HEK293 (cell line): ENCODE measurements at regions not wholly inside any gene's neighbourhood (a gene's known extent, or its start where the extent isn't known, plus 50 kb on each side); places are given as distances from the start of the nearest gene placed in this dataset.

Experiments used
- KLF7 ChIP-seq: fragments of 450-650 bp; formaldehyde crosslinking; IDR thresholded peaks from 2 replicates; pipeline ENCODE4 v1.5.1; 2016; ENCODE audit warnings: missing biosample characterization, missing genetic modification characterization, borderline replicate concordance
- ZBTB6 ChIP-seq: fragments of 450-650 bp; formaldehyde crosslinking; IDR thresholded peaks from 2 replicates; pipeline ENCODE4 v1.5.1; 2017; ENCODE audit warnings: missing biosample characterization, missing genetic modification characterization
- ZNF274 ChIP-seq, 2 experiments: fragments of 200-500 bp in 1 of 2; fragments of 450-650 bp in 1 of 2; sonication (Bioruptor generic) in 1 of 2; formaldehyde crosslinking in 1 of 2; IDR thresholded peaks; 2 replicates each; pipeline versions ENCODE4 v1.5.1 to v1.6.1; 2014 to 2016; ENCODE audit warnings: borderline replicate concordance in 1 of 2, inconsistent platforms in 1 of 2, low read length in 1 of 2, missing biosample characterization in 1 of 2, missing genetic modification characterization in 1 of 2
- TF ChIP-seq, protein P1 (sequence below): fragments of 450-650 bp; formaldehyde crosslinking; IDR thresholded peaks from 2 replicates; pipeline ENCODE4 v1.5.1; 2016; ENCODE audit warnings: missing biosample characterization, missing genetic modification characterization
- TF ChIP-seq, protein P2 (sequence below): fragments of 450-650 bp; formaldehyde crosslinking; IDR thresholded peaks from 2 replicates; pipeline ENCODE4 v1.5.1; 2016; ENCODE audit warnings: missing biosample characterization, missing genetic modification characterization

DNA sequence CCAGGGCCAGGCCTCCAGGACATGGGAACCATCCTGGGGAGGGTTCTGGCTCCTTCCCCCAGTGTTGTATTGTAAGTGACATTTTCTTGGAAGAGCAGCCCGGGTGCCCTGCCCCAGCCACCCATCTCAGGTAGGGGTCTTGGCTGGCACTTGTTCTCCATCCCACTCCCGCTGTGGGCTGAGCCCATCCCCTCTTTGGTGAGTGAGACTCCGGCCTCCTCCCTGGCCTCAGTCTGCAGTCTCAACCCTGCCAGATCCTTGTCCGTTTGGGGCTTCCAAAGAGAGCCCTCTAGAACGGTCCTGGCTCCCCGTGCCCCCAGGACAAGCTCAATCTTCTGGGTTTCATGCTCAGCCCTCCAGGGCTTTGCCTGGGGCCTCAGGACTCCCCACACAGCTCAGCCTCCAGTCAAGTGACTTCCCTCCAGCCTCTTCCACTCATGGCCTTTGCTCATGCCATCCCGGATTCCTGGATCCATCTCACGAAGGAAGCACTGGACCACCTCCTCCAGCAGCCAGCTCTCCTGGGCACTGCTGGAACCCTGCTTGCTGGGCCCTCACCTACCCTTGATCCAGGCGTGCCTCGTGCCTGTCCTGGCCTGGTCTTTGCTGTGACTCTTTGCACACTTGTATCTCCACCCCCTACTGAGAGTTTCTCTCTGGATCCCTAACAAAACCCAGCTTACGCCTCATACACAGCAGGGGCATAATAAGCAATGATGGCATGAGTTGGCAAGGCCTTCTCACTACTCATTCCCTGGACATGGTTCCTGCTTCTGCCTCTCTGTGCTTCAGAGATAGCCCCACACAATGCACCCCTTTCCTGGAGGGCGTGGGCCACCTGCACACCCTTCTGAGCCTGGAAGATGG is 297.4 kb upstream of the RTL1 start:
- TF ChIP-seq, protein P1, sequence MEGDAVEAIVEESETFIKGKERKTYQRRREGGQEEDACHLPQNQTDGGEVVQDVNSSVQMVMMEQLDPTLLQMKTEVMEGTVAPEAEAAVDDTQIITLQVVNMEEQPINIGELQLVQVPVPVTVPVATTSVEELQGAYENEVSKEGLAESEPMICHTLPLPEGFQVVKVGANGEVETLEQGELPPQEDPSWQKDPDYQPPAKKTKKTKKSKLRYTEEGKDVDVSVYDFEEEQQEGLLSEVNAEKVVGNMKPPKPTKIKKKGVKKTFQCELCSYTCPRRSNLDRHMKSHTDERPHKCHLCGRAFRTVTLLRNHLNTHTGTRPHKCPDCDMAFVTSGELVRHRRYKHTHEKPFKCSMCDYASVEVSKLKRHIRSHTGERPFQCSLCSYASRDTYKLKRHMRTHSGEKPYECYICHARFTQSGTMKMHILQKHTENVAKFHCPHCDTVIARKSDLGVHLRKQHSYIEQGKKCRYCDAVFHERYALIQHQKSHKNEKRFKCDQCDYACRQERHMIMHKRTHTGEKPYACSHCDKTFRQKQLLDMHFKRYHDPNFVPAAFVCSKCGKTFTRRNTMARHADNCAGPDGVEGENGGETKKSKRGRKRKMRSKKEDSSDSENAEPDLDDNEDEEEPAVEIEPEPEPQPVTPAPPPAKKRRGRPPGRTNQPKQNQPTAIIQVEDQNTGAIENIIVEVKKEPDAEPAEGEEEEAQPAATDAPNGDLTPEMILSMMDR, result no peak
- TF ChIP-seq KLF7 (tag by site-specific recombination) (no peak), ZBTB6 (tag by site-specific recombination) (no peak), ZNF274 (IDR thresholded peaks at IDR 0.05; ENCODE audit: low read length) (no peak), ZNF274 (tag by site-specific recombination; IDR thresholded peaks at IDR 0.05; ENCODE audit: borderline replicate concordance) (no peak)
- TF ChIP-seq, protein P2, sequence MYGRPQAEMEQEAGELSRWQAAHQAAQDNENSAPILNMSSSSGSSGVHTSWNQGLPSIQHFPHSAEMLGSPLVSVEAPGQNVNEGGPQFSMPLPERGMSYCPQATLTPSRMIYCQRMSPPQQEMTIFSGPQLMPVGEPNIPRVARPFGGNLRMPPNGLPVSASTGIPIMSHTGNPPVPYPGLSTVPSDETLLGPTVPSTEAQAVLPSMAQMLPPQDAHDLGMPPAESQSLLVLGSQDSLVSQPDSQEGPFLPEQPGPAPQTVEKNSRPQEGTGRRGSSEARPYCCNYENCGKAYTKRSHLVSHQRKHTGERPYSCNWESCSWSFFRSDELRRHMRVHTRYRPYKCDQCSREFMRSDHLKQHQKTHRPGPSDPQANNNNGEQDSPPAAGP (tag by site-specific recombination), result no peak
